ENCODE measurements at regions not wholly inside any gene's neighbourhood (a gene's known extent, or its start where the extent isn't known, plus 50 kb on each side); places are given as distances from the start of the nearest gene placed in this dataset.

- no peak for TF ChIP-seq CTCF (conservative IDR thresholded peaks at IDR 0.05)
- TF ChIP-seq ZFX (IDR thresholded peaks at IDR 0.05), result no peak
Measured at GRCh38 chr2:20946468-20946867, 97.4 kb downstream of the APOB start.

Data from C4-2B (cell line).